HEK293T (cell line): ENCODE measurements at regions not wholly inside any gene's neighbourhood (a gene's known extent, or its start where the extent isn't known, plus 50 kb on each side); places are given as distances from the start of the nearest gene placed in this dataset.

Experiments
- CTCF ChIA-PET: fragments of 350-600 bp; formaldehyde crosslinking; extraction: SDS; loops from one replicate; lab custom pipeline; 2021; ENCODE audit warnings: antibody characterized with exemption, inconsistent platforms; lab: Yijun Ruan, JAX
- POLR2A ChIA-PET: fragments of 350-600 bp; formaldehyde crosslinking; extraction: SDS; loops from one replicate; lab custom pipeline; 2020; ENCODE audit warnings: antibody characterized with exemption, inconsistent platforms; lab: Yijun Ruan, JAX
- DNase-seq: peaks from one replicate; pipeline ENCODE4 v3.0.0; 2012; ENCODE audit warnings: mixed read lengths; ENCODE audit errors: extremely low spot score
- ARNT ChIP-seq: fragments of 450-650 bp; IDR thresholded peaks from 2 replicates; pipeline ENCODE4 v1.6.1; 2017; ENCODE audit warnings: mild to moderate bottlenecking
- BHLHE40 ChIP-seq: fragments of 450-650 bp; IDR thresholded peaks from 2 replicates; pipeline ENCODE4 v1.6.1; 2016; ENCODE audit warnings: mild to moderate bottlenecking, moderate library complexity, borderline replicate concordance
- CTBP1 ChIP-seq: fragments of 450-650 bp; IDR thresholded peaks from 2 replicates; pipeline ENCODE4 v1.6.1; 2016; ENCODE audit warnings: borderline replicate concordance
- ELF4 ChIP-seq: fragments of 450-650 bp; IDR thresholded peaks from 2 replicates; pipeline ENCODE4 v1.6.1; 2017; ENCODE audit warnings: antibody characterized with exemption
- FOXA1 ChIP-seq: fragments of 450-650 bp; IDR thresholded peaks from 2 replicates; pipeline ENCODE4 v1.6.1; 2016; ENCODE audit warnings: mild to moderate bottlenecking
- FOXK2 ChIP-seq: fragments of 450-650 bp; IDR thresholded peaks from 2 replicates; pipeline ENCODE4 v1.6.1; 2016; ENCODE audit warnings: mild to moderate bottlenecking
- FOXM1 ChIP-seq: fragments of 450-650 bp; IDR thresholded peaks from 2 replicates; pipeline ENCODE4 v1.6.1; 2017; ENCODE audit warnings: mild to moderate bottlenecking, borderline replicate concordance
- HDGF ChIP-seq: fragments of 450-650 bp; IDR thresholded peaks from 2 replicates; pipeline ENCODE4 v1.6.1; 2017; ENCODE audit warnings: antibody characterized with exemption, borderline replicate concordance
- L3MBTL2 ChIP-seq: fragments of 450-650 bp; conservative IDR thresholded peaks from 2 replicates; pipeline ENCODE4 v1.6.1; 2016; ENCODE audit warnings: mild to moderate bottlenecking
- LEF1 ChIP-seq: fragments of 450-650 bp; IDR thresholded peaks from 2 replicates; pipeline ENCODE4 v1.6.1; 2017; ENCODE audit warnings: mild to moderate bottlenecking, borderline replicate concordance
- NFRKB ChIP-seq: fragments of 450-650 bp; IDR thresholded peaks from 2 replicates; pipeline ENCODE4 v1.6.1; 2016; ENCODE audit warnings: mild to moderate bottlenecking, moderate library complexity
- SP1 ChIP-seq: fragments of 450-650 bp; IDR thresholded peaks from 2 replicates; pipeline ENCODE4 v1.6.1; 2017
- SUZ12 ChIP-seq: fragments of 450-650 bp; IDR thresholded peaks from 2 replicates; pipeline ENCODE4 v1.6.1; 2016; ENCODE audit warnings: mild to moderate bottlenecking
- TARDBP ChIP-seq: fragments of 450-650 bp; IDR thresholded peaks from 2 replicates; pipeline ENCODE4 v1.6.1; 2016
- ZNF384 ChIP-seq: fragments of 450-650 bp; IDR thresholded peaks from 2 replicates; pipeline ENCODE4 v1.6.1; 2016
- TF ChIP-seq, protein P1 (sequence below): fragments of 450-650 bp; IDR thresholded peaks from 2 replicates; pipeline ENCODE4 v1.6.1; 2016

DNA sequence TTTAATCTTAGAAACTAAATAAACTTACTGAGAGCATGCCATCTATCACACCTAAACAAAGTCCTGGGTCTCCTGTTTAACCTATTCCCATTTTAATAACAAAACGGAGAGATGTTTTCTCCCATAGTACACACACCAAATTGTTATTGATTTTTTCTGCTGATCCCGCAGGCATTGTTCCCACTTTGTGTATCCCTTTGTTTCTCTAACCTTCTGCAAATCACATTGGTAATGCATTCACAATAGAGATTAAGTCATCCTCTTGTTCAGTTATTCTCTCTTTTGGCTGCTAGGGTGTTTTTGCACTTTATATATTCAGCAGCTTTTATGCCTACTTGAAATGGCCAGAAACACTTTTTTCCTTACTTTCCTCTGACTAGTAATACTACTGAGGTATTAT, 1071.9 kb upstream of the CDH2 start:
- CTCF ChIA-PET: no interaction called here
- TF ChIP-seq CTBP1: no peak
- TF ChIP-seq ARNT: no peak
- no peak for TF ChIP-seq SP1
- no peak for TF ChIP-seq BHLHE40
- TF ChIP-seq ELF4: no peak
- TF ChIP-seq L3MBTL2: no peak
- TF ChIP-seq SUZ12: no peak
- no peak for TF ChIP-seq LEF1
- TF ChIP-seq ZNF384: no peak
- POLR2A ChIA-PET: no interaction called here

DNA sequence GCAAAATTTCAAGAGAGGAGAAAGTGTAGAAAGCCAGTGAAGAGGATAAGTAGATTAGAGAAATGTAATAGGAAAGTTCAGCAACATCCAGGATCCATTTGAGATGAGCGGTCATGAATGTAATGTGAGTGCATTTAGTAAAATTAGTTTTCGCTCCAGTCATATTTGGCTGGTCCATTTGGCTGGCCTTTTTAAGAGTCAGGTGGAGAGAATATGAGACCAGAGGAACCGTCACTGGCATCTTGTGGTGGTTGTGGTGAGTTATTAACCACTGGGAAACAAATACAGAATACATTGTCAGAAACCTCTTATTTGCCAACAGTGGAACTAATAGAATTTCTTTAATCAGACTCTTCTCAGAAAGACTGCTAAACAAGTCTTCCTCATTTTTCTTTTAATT, 1064.3 kb upstream of the CDH2 start:
- no peak for DNase-seq
- CTCF ChIA-PET: no interaction called here
- POLR2A ChIA-PET: no interaction called here
- no peak for TF ChIP-seq TARDBP
- TF ChIP-seq FOXK2: no peak
- TF ChIP-seq ELF4: no peak
- no peak for TF ChIP-seq NFRKB

More for the DNA sequence above, 1071.9 kb upstream of the CDH2 start:
- no peak for DNase-seq

DNA sequence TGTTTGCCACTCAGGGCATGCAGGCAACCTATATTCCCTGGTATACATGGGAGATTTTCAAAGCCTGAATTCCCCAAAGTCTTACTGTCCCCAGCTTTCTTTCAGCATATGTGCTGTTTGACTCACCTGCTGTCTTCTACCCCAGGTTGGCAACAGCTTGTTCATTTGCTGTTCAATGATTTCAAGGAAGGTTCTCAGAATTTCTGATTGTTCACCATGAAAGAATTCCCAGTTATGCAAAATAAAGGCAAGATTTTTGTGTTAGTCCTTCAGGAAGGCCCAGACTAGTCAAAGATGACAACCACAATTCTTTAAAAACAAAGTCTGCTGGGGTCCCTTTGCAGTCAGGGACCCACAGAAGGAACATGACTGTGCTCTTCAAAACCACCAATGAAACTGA, 1057.8 kb upstream of the CDH2 start:
- no peak for DNase-seq
- POLR2A ChIA-PET: no interaction called here
- CTCF ChIA-PET: no interaction called here
- TF ChIP-seq CTBP1 (no peak), BHLHE40 (no peak), HDGF (no peak), FOXA1 (no peak), FOXM1 (no peak)
- TF ChIP-seq, protein P1, sequence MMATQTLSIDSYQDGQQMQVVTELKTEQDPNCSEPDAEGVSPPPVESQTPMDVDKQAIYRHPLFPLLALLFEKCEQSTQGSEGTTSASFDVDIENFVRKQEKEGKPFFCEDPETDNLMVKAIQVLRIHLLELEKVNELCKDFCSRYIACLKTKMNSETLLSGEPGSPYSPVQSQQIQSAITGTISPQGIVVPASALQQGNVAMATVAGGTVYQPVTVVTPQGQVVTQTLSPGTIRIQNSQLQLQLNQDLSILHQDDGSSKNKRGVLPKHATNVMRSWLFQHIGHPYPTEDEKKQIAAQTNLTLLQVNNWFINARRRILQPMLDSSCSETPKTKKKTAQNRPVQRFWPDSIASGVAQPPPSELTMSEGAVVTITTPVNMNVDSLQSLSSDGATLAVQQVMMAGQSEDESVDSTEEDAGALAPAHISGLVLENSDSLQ: no peak

DNA sequence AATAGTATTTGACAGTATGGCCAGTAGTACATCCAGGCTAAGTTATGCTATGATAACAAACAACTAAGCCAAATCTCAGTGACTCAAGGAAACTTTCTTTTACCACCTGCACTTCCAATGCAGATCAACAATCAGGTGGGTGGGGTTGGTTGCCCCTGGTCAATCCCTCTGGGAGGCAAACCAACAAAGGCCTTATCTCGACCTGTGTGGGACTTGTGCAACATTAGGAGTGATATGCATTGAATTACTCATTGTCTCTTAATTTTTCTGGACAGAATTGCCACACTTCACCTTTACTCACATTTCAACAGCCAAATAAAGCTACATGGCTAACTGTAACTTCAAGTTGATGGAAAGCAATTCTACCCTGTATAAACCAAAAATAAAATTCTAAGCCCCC, 1049.3 kb upstream of the CDH2 start:
- ChIA-PET POLR2A (no interaction called here), CTCF (no interaction called here)
- no peak for DNase-seq
- TF ChIP-seq NFRKB: no peak
- no peak for TF ChIP-seq BHLHE40
- no peak for TF ChIP-seq ZNF384
- no peak for TF ChIP-seq ELF4
- TF ChIP-seq CTBP1: no peak
- TF ChIP-seq FOXM1: no peak
- no peak for TF ChIP-seq LEF1
- TF ChIP-seq FOXA1: no peak
- TF ChIP-seq L3MBTL2: no peak
- TF ChIP-seq, protein P1: no peak

DNA sequence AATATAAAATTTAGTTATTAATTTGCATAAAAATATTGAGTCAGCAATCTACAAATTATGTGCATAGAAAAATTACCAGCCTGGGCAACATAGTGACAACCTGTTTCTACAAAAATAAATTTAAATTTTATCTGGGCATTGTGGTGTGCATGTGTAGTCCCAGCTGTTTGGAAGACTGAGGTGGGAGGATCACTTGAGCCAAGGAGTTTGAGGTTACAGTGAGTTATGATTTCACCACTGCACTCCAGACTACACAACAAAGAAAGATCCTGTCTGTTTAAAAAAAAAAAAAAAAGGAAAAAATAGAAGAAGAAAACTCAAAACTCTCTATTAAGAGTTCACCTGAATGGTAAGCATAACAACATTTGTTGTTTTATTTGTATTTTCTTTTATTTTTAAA, 1048.4 kb upstream of the CDH2 start:
- ChIA-PET CTCF (no interaction called here), POLR2A (no interaction called here)
- no peak for TF ChIP-seq BHLHE40
- TF ChIP-seq SUZ12: no peak
- no peak for TF ChIP-seq ARNT
- TF ChIP-seq, protein P1: no peak
- TF ChIP-seq TARDBP: no peak
- no peak for TF ChIP-seq L3MBTL2

DNA sequence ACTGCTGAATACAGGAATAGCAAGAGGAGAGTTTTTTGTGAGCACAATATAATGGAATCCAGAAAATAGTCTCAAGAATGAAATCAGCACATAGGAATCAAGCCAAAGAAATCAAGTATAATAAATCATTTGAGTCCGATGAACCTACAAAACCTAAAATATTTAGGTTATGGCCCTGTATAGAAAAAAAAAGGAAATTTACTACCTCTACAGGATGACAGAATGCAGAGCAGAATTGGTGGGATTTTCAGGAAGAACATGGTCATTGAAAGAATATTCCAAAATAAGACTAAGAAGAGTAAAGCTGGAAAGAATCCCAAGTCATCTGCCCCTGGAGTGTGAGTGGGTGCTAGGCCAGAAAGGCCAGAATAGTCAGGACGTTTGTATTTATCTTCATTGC, 1041.2 kb upstream of the CDH2 start:
- POLR2A ChIA-PET: no interaction called here
- CTCF ChIA-PET: no interaction called here
- TF ChIP-seq ELF4 (no peak), ZNF384 (no peak)
- DNase-seq: no peak

More for the DNA sequence above, 1048.4 kb upstream of the CDH2 start:
- DNase-seq: no peak

DNA sequence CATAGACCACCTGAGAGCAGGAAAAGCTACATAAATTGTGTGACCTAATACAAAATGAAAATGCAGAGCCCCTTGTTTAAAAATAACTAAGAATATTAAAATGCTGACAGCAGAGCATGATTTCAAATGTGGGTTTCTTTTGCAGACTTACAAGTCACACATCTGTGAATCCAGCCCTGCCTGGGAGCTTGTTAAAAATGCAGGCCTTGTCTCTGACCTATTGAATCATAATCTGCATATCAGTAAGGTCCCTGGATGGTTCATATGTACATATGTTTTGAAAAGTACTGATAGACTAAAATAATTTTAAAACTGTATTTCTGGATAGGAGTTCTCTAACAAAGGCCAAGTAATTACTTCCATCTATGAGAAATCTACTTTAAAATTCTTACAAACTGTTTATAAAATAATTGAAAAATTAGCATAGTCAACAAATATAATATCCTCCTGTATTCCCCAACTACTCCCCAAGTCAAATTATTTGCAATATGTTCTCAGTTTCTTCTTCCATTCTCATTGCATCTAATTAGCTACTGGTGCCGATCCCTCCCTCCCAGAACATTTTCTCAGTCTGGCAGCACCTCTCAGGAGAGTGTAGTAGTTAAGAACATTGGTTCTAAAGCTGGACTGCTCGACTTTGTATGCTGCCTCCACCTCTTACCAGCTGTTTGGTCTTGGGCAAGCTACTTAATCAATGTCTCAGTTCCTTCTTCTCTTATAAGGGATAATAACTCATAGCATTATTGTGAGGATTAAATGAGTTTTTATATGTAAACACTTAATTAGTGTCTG, 1040.4 kb upstream of the CDH2 start:
- no peak for DNase-seq
- ChIA-PET POLR2A (no interaction called here), CTCF (no interaction called here)
- TF ChIP-seq FOXK2 (no peak), NFRKB (no peak), FOXM1 (no peak), CTBP1 (no peak), ARNT (no peak), HDGF (no peak), ELF4 (no peak), SP1 (no peak)
